Activated CD8-positive, alpha-beta memory T cell treated with anti-CD3 and anti-CD28 coated beads for 24 hours (primary cell): ENCODE measurements at regions not wholly inside any gene's neighbourhood (a gene's known extent, or its start where the extent isn't known, plus 50 kb on each side); places are given as distances from the start of the nearest gene placed in this dataset.
"Not testable (repeated sequence)": the region's sequence is repeated elsewhere in the genome, so short reads cannot be mapped to it uniquely, and the experiment has no call there.

Experiments
- DNase-seq: peaks from one replicate; pipeline ENCODE4 v3.0.0-alpha.2; 2020

GRCh38 chr1:115452600-115453329, 114.7 kb upstream of the NGF start:
- DNase-seq: no peak

- DNase-seq: no peak
Measured at GRCh38 chr1:115450501-115451040, 112.5 kb upstream of the NGF start.

GRCh38 chr1:115448282-115449044, 110.4 kb upstream of the NGF start:
- DNase-seq: no peak

- no peak for DNase-seq
Measured at GRCh38 chr1:115447672-115448071, 109.6 kb upstream of the NGF start.

GRCh38 chr1:115445090-115445489, 107.0 kb upstream of the NGF start:
- no peak for DNase-seq

- DNase-seq: no peak
Measured at GRCh38 chr1:115440733-115441132, 102.7 kb upstream of the NGF start.

- DNase-seq: not testable (repeated sequence)
Measured at GRCh38 chr1:115439520-115439919, 101.5 kb upstream of the NGF start.

- DNase-seq: no peak
Measured at GRCh38 chr1:115437196-115437595, 99.1 kb upstream of the NGF start.

- DNase-seq: no peak
Measured at GRCh38 chr1:115436596-115436995, 98.5 kb upstream of the NGF start.

- DNase-seq: no peak
Measured at GRCh38 chr1:115433483-115433882, 95.4 kb upstream of the NGF start.

GRCh38 chr1:115432061-115432460, 94.0 kb upstream of the NGF start:
- no peak for DNase-seq

GRCh38 chr1:115430441-115431158, 92.6 kb upstream of the NGF start:
- no peak for DNase-seq

- DNase-seq: no peak
Measured at GRCh38 chr1:115429884-115430283, 91.8 kb upstream of the NGF start.

GRCh38 chr1:115429241-115429640, 91.2 kb upstream of the NGF start:
- DNase-seq: no peak

GRCh38 chr1:115428676-115429075, 90.6 kb upstream of the NGF start:
- DNase-seq: no peak

GRCh38 chr1:115428256-115428655, 90.2 kb upstream of the NGF start:
- no peak for DNase-seq

GRCh38 chr1:115426956-115427355, 88.9 kb upstream of the NGF start:
- DNase-seq: no peak

- DNase-seq: no peak
Measured at GRCh38 chr1:115426231-115426771, 88.3 kb upstream of the NGF start.

- no peak for DNase-seq
Measured at GRCh38 chr1:115425442-115425841, 87.4 kb upstream of the NGF start.

GRCh38 chr1:115423776-115424175, 85.7 kb upstream of the NGF start:
- DNase-seq: no peak

- DNase-seq: no peak
Measured at GRCh38 chr1:115419571-115419970, 81.5 kb upstream of the NGF start.

- DNase-seq: no peak
Measured at GRCh38 chr1:115413621-115414020, 75.6 kb upstream of the NGF start.

GRCh38 chr1:115413208-115413607, 75.2 kb upstream of the NGF start:
- no peak for DNase-seq
